HG02884 (cell line): ENCODE measurements at regions not wholly inside any gene's neighbourhood (a gene's known extent, or its start where the extent isn't known, plus 50 kb on each side); places are given as distances from the start of the nearest gene placed in this dataset.
"Not testable (repeated sequence)": the region's sequence is repeated elsewhere in the genome, so short reads cannot be mapped to it uniquely, and the experiment has no call there.

Experiments used
- ATAC-seq: cut with Tn5 transposase; IDR thresholded peaks from one replicate; pipeline ENCODE4 v1.9.1; 2021; ENCODE audit warnings: mild to moderate bottlenecking, moderate library complexity; ENCODE audit not compliant: unreplicated experiment

DNA sequence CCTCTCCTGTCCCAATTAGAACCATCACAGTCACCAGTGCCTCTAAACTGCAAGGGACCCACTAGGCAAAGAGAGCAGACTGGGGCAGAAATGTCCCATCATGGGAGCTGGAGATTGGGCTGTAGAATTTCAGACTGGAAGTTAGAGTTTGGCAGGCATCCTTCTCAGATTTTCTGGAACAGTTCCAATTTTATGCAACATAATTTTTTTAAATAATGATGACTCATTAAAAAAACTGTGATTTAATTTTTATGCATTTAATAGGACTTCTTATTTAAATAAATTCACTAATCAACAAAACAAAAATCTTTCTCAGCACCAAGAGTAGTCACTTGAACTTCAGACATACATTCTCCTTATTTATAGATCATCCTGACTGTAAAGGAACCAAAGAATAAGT, 84.6 kb upstream of the SLC7A14 start:
- ATAC-seq: no peak

DNA sequence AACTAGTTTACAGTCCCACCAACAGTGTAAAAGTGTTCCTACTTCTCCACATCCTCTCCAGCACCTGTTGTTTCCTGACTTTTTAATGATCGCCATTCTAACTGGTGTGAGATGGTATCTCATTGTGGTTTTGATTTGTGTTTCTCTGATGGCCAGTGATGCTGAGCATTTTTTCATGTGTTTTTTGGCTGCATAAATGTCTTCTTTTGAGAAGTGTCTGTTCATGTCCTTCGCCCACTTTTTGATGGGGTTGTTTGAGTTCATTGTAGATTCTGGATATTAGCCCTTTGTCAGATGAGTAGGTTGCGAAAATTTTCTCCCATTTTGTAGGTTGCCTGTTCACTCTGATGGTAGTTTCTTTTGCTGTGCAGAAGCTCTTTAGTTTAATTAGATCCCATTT, 77.1 kb upstream of the SLC7A14 start:
- not testable (repeated sequence) for ATAC-seq

DNA sequence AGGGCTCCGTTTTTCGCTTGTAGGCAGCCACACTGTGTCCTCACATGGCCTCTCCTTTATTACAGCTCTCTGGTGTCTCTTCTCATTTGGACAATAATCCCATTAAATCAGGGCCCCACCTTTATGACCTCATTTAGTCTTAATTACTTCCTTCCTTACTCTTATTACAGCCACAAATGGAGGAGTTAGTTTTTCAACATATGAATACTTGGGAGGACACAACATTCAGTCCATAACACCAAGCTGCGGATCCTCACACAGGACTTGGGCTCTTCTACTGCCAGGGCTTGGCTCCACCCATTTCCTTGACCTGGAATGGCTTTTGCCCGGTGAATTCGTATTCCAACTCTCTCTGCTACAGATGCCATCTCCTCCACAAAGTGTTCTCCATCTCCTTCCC, 74.3 kb upstream of the SLC7A14 start:
- no peak for ATAC-seq

DNA sequence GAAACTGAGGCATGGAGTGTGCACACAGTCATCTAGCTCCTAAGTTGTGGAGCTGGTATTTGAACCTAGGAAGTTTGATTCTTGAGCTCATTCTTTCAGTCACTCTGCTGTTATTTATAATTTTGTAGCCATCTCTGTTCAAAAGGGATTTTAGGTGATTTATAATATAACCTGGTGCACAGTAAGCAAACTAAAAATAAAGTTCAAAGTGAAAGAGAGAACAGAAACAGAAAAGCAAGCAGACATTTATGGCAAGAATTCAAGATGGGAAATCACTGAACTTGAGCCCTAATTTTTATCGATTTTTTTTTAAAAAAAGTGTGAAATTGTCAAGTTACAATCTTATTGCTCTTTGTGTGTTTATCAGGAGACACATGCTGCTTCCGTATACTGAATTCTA, 71.4 kb upstream of the SLC7A14 start:
- ATAC-seq: no peak

DNA sequence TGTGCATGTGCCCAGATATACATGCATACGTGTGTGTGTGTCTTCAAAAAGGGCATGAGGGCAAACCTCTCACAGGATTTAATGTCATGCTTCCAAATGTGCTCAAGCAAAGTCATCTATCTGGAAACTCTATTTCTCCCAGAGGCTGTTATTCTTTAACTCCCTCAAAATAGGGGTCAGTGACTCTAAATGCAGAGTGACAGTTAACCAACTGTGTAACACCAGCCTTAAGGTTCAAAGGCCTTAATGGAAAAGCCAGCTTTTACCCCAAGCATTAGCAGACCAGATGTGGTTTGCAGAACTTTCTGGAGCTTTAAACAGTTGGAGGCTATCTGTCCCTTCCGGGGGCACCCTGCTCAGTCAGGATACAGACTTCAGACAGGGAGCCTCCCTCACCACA, 70.4 kb upstream of the SLC7A14 start:
- no peak for ATAC-seq

GRCh38 chr3:170653801-170654200, 67.9 kb upstream of the SLC7A14 start:
- ATAC-seq: no peak

DNA sequence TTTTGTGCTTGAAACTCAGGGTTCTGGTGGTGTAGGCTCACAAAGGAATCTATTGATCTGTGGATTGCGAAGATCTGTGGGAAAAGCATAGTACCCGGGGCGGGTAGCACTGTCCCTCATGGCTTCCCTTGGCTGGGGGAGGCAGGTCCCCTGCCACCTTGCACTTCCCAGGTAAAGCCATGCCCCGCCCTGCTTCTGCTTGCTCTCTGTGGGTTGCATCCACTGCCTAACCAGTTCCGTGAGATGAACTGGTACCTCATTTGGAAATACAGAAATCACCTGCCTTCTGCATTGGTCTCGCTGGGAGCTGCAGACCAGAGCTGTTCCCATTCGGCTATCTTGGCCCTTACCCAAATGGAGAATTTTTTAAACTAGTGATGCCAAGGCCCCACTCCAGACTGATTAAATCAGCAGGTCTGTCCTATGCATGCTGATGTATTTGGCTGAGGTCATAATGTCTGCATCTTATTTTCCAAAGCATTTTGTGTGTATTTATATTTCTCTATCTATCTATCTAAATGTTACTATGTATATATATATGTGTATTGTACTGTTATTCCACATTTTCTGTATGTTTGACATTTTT, 65.5 kb upstream of the SLC7A14 start:
- no peak for ATAC-seq

- ATAC-seq: not testable (repeated sequence)
These were observed 64.7 kb upstream of the SLC7A14 start for GRCh38 chr3:170650557-170650956.

- no peak for ATAC-seq
These were observed 58.8 kb upstream of the SLC7A14 start for GRCh38 chr3:170644711-170645110.

- no peak for ATAC-seq
These were observed 58.0 kb upstream of the SLC7A14 start for GRCh38 chr3:170643831-170644230.

GRCh38 chr3:170642882-170643601, 57.2 kb upstream of the SLC7A14 start:
- ATAC-seq: no peak

DNA sequence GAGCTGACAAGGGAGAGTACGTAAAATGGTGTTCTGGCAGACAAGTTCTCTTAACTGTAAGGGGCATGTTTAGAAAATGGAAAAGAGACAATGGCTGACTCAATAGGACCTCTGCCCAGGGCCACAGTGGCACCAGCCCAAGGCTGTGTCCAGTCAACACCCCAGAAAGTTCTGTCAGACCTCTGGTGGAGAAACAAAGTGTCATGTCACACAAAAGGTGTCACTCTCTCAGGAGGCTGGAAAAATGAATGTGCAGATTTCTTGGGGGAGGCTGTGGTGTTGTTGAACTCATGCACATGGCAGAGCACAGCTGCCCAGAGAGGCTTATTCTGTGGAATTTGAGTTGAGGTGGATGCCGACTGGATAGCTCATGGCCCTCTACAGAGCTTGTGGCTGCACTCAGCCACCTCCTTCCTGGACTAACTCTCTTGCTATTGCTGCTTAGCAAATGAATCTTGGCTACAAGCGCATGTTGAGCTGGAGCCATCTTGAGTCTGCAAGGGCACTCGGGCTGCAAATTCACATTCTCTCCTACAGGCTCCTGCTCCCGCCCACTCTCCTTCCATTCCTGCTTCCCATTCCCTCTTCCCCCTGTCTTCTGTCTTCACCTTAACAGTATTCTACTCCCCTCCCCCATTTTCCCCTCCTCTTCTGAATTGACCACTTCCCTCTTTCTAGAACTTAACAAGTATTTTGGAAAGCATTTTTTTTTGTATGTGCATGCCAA, 55.8 kb upstream of the SLC7A14 start:
- no peak for ATAC-seq

DNA sequence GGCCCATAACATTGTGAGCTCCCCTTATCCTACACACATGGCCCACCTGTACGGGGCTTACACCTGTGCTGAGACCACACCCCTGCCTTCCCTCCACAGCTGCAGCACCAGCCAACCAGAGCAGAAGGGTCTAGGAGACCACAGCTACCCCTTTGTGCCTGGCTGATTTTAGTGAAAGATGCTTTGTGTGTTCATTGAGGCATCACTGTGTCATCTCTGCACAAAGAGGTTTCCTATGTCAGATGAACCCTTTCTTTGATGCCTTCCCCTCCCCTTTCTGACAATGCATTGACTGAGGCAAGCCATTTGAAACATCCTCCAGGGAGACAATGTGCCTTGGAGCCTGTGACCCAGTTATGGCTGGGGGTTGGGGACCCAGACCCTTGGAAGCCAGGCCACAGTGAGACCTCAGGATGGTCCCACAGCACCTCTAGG, 54.9 kb upstream of the SLC7A14 start:
- ATAC-seq: no peak

GRCh38 chr3:170638988-170639387, 53.1 kb upstream of the SLC7A14 start:
- no peak for ATAC-seq

DNA sequence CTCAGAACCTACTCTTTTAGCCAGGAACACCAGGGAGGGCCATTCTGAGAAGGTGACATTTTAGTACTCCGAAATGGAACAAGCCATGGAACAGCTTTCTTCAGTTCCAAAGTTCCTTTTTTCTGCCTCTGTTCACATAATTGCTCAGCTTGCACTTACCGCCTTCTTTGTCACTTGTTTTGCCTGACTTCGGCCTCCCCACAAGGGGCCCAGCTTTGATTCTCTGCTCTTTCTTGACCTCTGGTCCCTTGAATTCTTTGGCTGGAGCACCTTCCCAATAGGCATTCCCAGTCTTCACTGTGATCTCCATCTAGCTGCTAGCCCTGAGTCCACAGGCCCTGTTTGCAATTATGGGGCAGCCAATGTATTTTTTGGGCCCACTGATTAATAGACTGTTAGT, 51.4 kb upstream of the SLC7A14 start:
- ATAC-seq: no peak

DNA sequence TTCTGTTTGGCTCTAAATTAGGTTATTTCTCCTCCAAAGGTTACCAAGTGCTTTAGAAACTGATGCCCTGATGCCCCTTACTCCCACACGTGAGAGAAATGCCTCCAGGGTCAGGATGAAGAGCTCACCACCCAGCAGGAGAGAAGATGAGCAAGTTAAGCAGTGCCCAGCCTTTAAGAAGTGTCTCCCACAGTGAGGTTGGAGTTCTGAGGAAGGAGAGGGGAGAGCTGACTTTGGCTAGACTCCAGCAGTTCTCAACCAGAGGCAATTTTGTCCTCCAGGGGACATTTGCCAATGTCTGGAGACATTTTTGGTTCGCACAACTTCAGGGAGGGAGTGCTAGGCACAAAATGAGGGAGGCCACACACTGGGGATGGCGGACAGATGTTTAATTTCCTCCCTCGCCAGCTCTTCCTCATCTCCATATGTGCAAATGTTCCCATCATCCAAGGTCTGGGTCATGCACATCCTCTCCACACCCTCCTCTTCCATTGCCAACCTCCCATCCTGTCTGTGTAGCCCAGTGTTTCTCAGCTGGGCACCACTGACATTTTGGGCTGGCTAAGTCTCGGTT, 50.6 kb upstream of the SLC7A14 start:
- no peak for ATAC-seq
